ENCODE measurements at regions not wholly inside any gene's neighbourhood (a gene's known extent, or its start where the extent isn't known, plus 50 kb on each side); places are given as distances from the start of the nearest gene placed in this dataset.
A peak's percentile ranks its signal among the peaks of the same experiment; 100 is the strongest.

- Histone ChIP-seq H3K79me1 (ENCODE audit: low read length) (no peaks in the 10 kb centered on the region), H3K23ac (ENCODE audit: low read length) (no peak overlapping the region), H2BK120ac (ENCODE audit: insufficient read depth, low read length, poor library complexity) (no peak overlapping the region), H2AK5ac (ENCODE audit: low read length) (no peak overlapping the region), H4K91ac (ENCODE audit: low read depth, low read length) (no peak overlapping the region), H3K4me1 (ENCODE audit: control insufficient read depth in 1 of 2, insufficient read depth in 2 of 2, low read length in 2 of 2) (peaks cover 3 to 4% of the 10 kb centered on the region in 2 experiments), H3K9ac (ENCODE audit: low read length) (no peak overlapping the region), H3K18ac (ENCODE audit: low read length) (no peak overlapping the region), H3K14ac (ENCODE audit: low read length) (no peak overlapping the region), H3K4me3 (ENCODE audit: low read depth, low read length) (no peak overlapping the region), H2BK5ac (ENCODE audit: low read depth, low read length, poor library complexity) (no peak overlapping the region), H2BK12ac (ENCODE audit: low read length) (no peak overlapping the region), H3K36me3 (ENCODE audit: control insufficient read depth in 1 of 2, insufficient read depth in 2 of 2, low read length in 2 of 2) (no peaks in the 10 kb centered on the region), H3K4me2 (ENCODE audit: low read length) (no peak overlapping the region), H3K79me2 (ENCODE audit: control insufficient read depth, insufficient read depth, low read length, poor library complexity) (no peaks in the 10 kb centered on the region), H3K4ac (ENCODE audit: low read depth, low read length) (no peak overlapping the region), H3K27ac (ENCODE audit: low read depth, low read length) (no peak overlapping the region), H2AFZ (ENCODE audit: insufficient read depth, low read length, poor library complexity) (no peak overlapping the region), H4K12ac (ENCODE audit: low read depth, low read length) (no peak overlapping the region), H4K8ac (ENCODE audit: low read depth, low read length) (no peak overlapping the region), H3K27me3 (ENCODE audit: insufficient read depth, low read length) (no peaks in the 10 kb centered on the region), H3K9me3 (ENCODE audit: insufficient read depth, low read depth, low read length) (no peaks in the 10 kb centered on the region)
- WGBS (ENCODE audit: extremely low coverage, insufficient coverage, insufficient read length), result no CpG with 5 or more reads among the region's 1 CpG
- DNase-seq, result no peak
Measured at GRCh38 chr10:33569702-33570101, 235.2 kb upstream of the NRP1 start.

DNA sequence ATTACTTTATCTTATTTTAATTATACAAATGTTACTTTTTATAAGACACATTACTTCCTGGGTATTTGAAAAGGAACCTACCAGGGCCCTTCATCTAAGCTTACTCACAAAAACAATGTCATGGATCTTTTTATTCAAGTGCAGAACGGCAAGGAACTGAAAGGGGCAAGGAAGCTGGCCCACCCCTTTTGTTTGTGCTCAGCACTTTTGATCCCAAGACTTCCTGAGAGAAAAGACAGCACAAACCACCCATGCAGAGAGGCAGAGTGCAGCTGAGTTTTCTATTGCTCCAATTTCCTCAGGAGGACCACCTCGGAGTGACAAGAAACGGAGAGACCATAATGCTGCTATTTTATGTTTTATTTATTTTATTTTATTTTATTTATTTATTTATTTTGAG lies 232.0 kb upstream of the NRP1 start:
- Histone ChIP-seq H2BK12ac (ENCODE audit: low read length) (no peak overlapping the region), H3K23ac (ENCODE audit: low read length) (no peak overlapping the region), H3K18ac (ENCODE audit: low read length) (no peak overlapping the region), H3K9me3 (ENCODE audit: insufficient read depth, low read depth, low read length) (no peaks in the 10 kb centered on the region), H3K14ac (ENCODE audit: low read length) (no peak overlapping the region), H2AFZ (ENCODE audit: insufficient read depth, low read length, poor library complexity) (no peak overlapping the region), H3K27me3 (ENCODE audit: insufficient read depth, low read length) (no peaks in the 10 kb centered on the region), H3K27ac (ENCODE audit: low read depth, low read length) (no peak overlapping the region), H3K79me2 (ENCODE audit: control insufficient read depth, insufficient read depth, low read length, poor library complexity) (no peaks in the 10 kb centered on the region), H3K4me1 (ENCODE audit: control insufficient read depth in 1 of 2, insufficient read depth in 2 of 2, low read length in 2 of 2) (peaks cover under 1% of the 10 kb centered on the region in 2 experiments), H3K4me3 (ENCODE audit: low read depth, low read length) (no peak overlapping the region), H4K91ac (ENCODE audit: low read depth, low read length) (no peak overlapping the region), H2BK120ac (ENCODE audit: insufficient read depth, low read length, poor library complexity) (no peak overlapping the region), H2BK5ac (ENCODE audit: low read depth, low read length, poor library complexity) (no peak overlapping the region), H3K9ac (ENCODE audit: low read length) (no peak overlapping the region), H3K4ac (ENCODE audit: low read depth, low read length) (no peak overlapping the region), H3K36me3 (ENCODE audit: control insufficient read depth in 1 of 2, insufficient read depth in 2 of 2, low read length in 2 of 2) (no peaks in the 10 kb centered on the region), H2AK5ac (ENCODE audit: low read length) (no peak overlapping the region), H4K12ac (ENCODE audit: low read depth, low read length) (no peak overlapping the region), H3K79me1 (ENCODE audit: low read length) (no peaks in the 10 kb centered on the region), H4K8ac (ENCODE audit: low read depth, low read length) (no peak overlapping the region), H3K4me2 (ENCODE audit: low read length) (no peak overlapping the region)
- WGBS (ENCODE audit: extremely low coverage, insufficient coverage, insufficient read length), result no CpG with 5 or more reads among the region's 3 CpGs
- DNase-seq, result no peak

- H4K12ac ChIP-seq (ENCODE audit: low read depth, low read length), result no peak overlapping the region
- DNase-seq, result peak in 1 of 2 donors; percentile 37
- no peaks in the 10 kb centered on the region for H3K36me3 ChIP-seq (ENCODE audit: control insufficient read depth in 1 of 2, insufficient read depth in 2 of 2, low read length in 2 of 2)
- no peak overlapping the region for H3K4me2 ChIP-seq (ENCODE audit: low read length)
- no peak overlapping the region for H3K4ac ChIP-seq (ENCODE audit: low read depth, low read length)
- no peaks in the 10 kb centered on the region for H3K9me3 ChIP-seq (ENCODE audit: insufficient read depth, low read depth, low read length)
- H3K79me1 ChIP-seq (ENCODE audit: low read length), result no peaks in the 10 kb centered on the region
- no peak overlapping the region for H2BK5ac ChIP-seq (ENCODE audit: low read depth, low read length, poor library complexity)
- no peak overlapping the region for H4K91ac ChIP-seq (ENCODE audit: low read depth, low read length)
- H3K27me3 ChIP-seq (ENCODE audit: insufficient read depth, low read length), result no peaks in the 10 kb centered on the region
- no CpG with 5 or more reads among the region's 6 CpGs for WGBS (ENCODE audit: extremely low coverage, insufficient coverage, insufficient read length)
- no peak overlapping the region for H3K18ac ChIP-seq (ENCODE audit: low read length)
- H3K4me1 ChIP-seq (ENCODE audit: control insufficient read depth in 1 of 2, insufficient read depth in 2 of 2, low read length in 2 of 2), result no peaks in the 10 kb centered on the region
- H2AK5ac ChIP-seq (ENCODE audit: low read length), result no peak overlapping the region
- H3K14ac ChIP-seq (ENCODE audit: low read length), result no peak overlapping the region
- no peak overlapping the region for H4K8ac ChIP-seq (ENCODE audit: low read depth, low read length)
- H2BK120ac ChIP-seq (ENCODE audit: insufficient read depth, low read length, poor library complexity), result no peak overlapping the region
- no peaks in the 10 kb centered on the region for H3K79me2 ChIP-seq (ENCODE audit: control insufficient read depth, insufficient read depth, low read length, poor library complexity)
- no peak overlapping the region for H3K27ac ChIP-seq (ENCODE audit: low read depth, low read length)
- no peak overlapping the region for H2BK12ac ChIP-seq (ENCODE audit: low read length)
- H3K9ac ChIP-seq (ENCODE audit: low read length), result no peak overlapping the region
- H2AFZ ChIP-seq (ENCODE audit: insufficient read depth, low read length, poor library complexity), result no peak overlapping the region
- no peak overlapping the region for H3K4me3 ChIP-seq (ENCODE audit: low read depth, low read length)
- H3K23ac ChIP-seq (ENCODE audit: low read length), result no peak overlapping the region
Measured at GRCh38 chr10:33566001-33566400, 231.5 kb upstream of the NRP1 start.

DNA sequence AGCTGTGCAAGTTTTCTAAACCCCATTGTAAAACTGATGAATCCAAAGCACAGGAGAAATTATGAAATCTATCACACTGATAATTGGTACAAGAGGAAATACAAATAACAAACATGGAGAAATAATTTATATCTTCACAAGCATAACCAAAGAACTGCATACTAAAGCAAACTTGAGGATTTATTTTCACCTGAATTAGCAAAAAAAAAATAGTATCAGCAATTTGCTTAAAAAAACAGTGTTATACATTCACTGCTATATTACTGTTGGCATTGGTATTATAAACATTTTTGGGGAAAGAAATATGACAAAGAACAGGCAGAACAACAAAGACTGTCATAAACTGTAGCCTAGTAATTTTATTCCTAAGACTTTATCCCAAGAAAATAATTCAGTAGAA lies 230.8 kb upstream of the NRP1 start:
- Histone ChIP-seq H3K79me1 (ENCODE audit: low read length) (no peaks in the 10 kb centered on the region), H4K8ac (ENCODE audit: low read depth, low read length) (no peak overlapping the region), H2BK12ac (ENCODE audit: low read length) (no peak overlapping the region), H3K9ac (ENCODE audit: low read length) (no peak overlapping the region), H3K27ac (ENCODE audit: low read depth, low read length) (no peak overlapping the region), H2BK120ac (ENCODE audit: insufficient read depth, low read length, poor library complexity) (no peak overlapping the region), H3K27me3 (ENCODE audit: insufficient read depth, low read length) (no peaks in the 10 kb centered on the region), H4K12ac (ENCODE audit: low read depth, low read length) (no peak overlapping the region), H3K4ac (ENCODE audit: low read depth, low read length) (no peak overlapping the region), H3K4me1 (ENCODE audit: control insufficient read depth in 1 of 2, insufficient read depth in 2 of 2, low read length in 2 of 2) (no peaks in the 10 kb centered on the region), H4K91ac (ENCODE audit: low read depth, low read length) (no peak overlapping the region), H3K4me2 (ENCODE audit: low read length) (no peak overlapping the region), H3K4me3 (ENCODE audit: low read depth, low read length) (no peak overlapping the region), H2AFZ (ENCODE audit: insufficient read depth, low read length, poor library complexity) (no peak overlapping the region), H3K23ac (ENCODE audit: low read length) (no peak overlapping the region), H3K36me3 (ENCODE audit: control insufficient read depth in 1 of 2, insufficient read depth in 2 of 2, low read length in 2 of 2) (no peaks in the 10 kb centered on the region), H3K18ac (ENCODE audit: low read length) (no peak overlapping the region), H3K9me3 (ENCODE audit: insufficient read depth, low read depth, low read length) (no peaks in the 10 kb centered on the region), H3K79me2 (ENCODE audit: control insufficient read depth, insufficient read depth, low read length, poor library complexity) (no peaks in the 10 kb centered on the region), H2AK5ac (ENCODE audit: low read length) (no peak overlapping the region), H3K14ac (ENCODE audit: low read length) (no peak overlapping the region), H2BK5ac (ENCODE audit: low read depth, low read length, poor library complexity) (no peak overlapping the region)
- no peak for DNase-seq

Measured in trophoblast cell (in vitro differentiated cells and primary cell).